HL-60 (cell line): ENCODE measurements at regions not wholly inside any gene's neighbourhood (a gene's known extent, or its start where the extent isn't known, plus 50 kb on each side); places are given as distances from the start of the nearest gene placed in this dataset.

ENCODE experiments used
- CTCF ChIP-seq: IDR thresholded peaks from one replicate; pipeline ENCODE4 v1.5.1; 2011; ENCODE audit warnings: low read length, control low read depth, inconsistent platforms; ENCODE audit not compliant: insufficient read depth
- GABPA ChIP-seq: IDR thresholded peaks from 2 replicates; pipeline ENCODE4 v1.6.1; 2012; ENCODE audit warnings: low read depth
- TF ChIP-seq, protein P1 (sequence below): IDR thresholded peaks from 2 replicates; pipeline ENCODE4 v1.6.1; 2012; ENCODE audit warnings: low read depth; ENCODE audit not compliant: insufficient replicate concordance

DNA sequence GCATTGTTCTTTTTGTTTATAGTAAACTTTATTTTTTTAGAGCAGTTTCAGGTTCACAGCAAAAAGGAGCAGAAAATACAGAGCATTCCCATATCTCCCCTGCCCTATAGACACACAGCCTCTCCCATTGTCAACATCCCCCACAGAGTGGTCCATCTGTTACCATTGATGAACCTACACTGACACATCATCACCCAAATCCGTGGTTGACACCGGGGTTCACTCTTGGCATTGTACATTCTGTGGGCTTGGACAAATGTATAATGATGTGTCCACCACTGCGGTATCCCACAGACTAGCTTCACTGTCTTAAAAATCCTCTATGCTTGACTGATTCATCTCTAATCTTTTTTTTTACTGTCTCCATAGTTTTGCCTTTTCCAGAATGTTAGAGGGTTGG, 120.7 kb upstream of the SPATA31C2 start:
- TF ChIP-seq CTCF (no peak), GABPA (no peak)
- TF ChIP-seq, protein P1, sequence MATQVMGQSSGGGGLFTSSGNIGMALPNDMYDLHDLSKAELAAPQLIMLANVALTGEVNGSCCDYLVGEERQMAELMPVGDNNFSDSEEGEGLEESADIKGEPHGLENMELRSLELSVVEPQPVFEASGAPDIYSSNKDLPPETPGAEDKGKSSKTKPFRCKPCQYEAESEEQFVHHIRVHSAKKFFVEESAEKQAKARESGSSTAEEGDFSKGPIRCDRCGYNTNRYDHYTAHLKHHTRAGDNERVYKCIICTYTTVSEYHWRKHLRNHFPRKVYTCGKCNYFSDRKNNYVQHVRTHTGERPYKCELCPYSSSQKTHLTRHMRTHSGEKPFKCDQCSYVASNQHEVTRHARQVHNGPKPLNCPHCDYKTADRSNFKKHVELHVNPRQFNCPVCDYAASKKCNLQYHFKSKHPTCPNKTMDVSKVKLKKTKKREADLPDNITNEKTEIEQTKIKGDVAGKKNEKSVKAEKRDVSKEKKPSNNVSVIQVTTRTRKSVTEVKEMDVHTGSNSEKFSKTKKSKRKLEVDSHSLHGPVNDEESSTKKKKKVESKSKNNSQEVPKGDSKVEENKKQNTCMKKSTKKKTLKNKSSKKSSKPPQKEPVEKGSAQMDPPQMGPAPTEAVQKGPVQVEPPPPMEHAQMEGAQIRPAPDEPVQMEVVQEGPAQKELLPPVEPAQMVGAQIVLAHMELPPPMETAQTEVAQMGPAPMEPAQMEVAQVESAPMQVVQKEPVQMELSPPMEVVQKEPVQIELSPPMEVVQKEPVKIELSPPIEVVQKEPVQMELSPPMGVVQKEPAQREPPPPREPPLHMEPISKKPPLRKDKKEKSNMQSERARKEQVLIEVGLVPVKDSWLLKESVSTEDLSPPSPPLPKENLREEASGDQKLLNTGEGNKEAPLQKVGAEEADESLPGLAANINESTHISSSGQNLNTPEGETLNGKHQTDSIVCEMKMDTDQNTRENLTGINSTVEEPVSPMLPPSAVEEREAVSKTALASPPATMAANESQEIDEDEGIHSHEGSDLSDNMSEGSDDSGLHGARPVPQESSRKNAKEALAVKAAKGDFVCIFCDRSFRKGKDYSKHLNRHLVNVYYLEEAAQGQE = no peak
